HG03159 (cell line): ENCODE measurements at regions not wholly inside any gene's neighbourhood (a gene's known extent, or its start where the extent isn't known, plus 50 kb on each side); places are given as distances from the start of the nearest gene placed in this dataset.

Experiments
- ATAC-seq: cut with Tn5 transposase; IDR thresholded peaks from one replicate; pipeline ENCODE4 v1.9.1; 2021; ENCODE audit warnings: mild to moderate bottlenecking, moderate library complexity; ENCODE audit not compliant: unreplicated experiment

- ATAC-seq: no peak
Observed at GRCh38 chr16:86898386-86898785, 320.0 kb downstream of the FOXL1 start.

- no peak for ATAC-seq
Observed at GRCh38 chr16:86899151-86899550, 320.8 kb downstream of the FOXL1 start.

- no peak for ATAC-seq
Observed at GRCh38 chr16:86899757-86900156, 321.4 kb downstream of the FOXL1 start.

GRCh38 chr16:86901483-86901882 is 323.1 kb downstream of the FOXL1 start:
- ATAC-seq: no peak

- ATAC-seq: no peak
Observed at GRCh38 chr16:86902656-86903001, 324.3 kb downstream of the FOXL1 start.

- no peak for ATAC-seq
Observed at GRCh38 chr16:86903068-86903467, 324.7 kb downstream of the FOXL1 start.

GRCh38 chr16:86905302-86905701 is 327.0 kb downstream of the FOXL1 start:
- ATAC-seq: no peak

- no peak for ATAC-seq
Observed at GRCh38 chr16:86906623-86907022, 328.3 kb downstream of the FOXL1 start.

GRCh38 chr16:86909359-86910160 is 331.2 kb downstream of the FOXL1 start:
- no peak for ATAC-seq

- ATAC-seq: no peak
Observed at GRCh38 chr16:86910161-86910769, 331.9 kb downstream of the FOXL1 start.

GRCh38 chr16:86911437-86911958 is 333.1 kb downstream of the FOXL1 start:
- no peak for ATAC-seq

- ATAC-seq: no peak
Observed at GRCh38 chr16:86913886-86914285, 335.5 kb downstream of the FOXL1 start.

GRCh38 chr16:86914876-86915717 is 336.7 kb downstream of the FOXL1 start:
- no peak for ATAC-seq

GRCh38 chr16:86917471-86918365 is 339.4 kb downstream of the FOXL1 start:
- no peak for ATAC-seq

GRCh38 chr16:86918637-86919036 is 340.3 kb downstream of the FOXL1 start:
- ATAC-seq: no peak

GRCh38 chr16:86919078-86919477 is 340.7 kb downstream of the FOXL1 start:
- no peak for ATAC-seq

- ATAC-seq: no peak
Observed at GRCh38 chr16:86919578-86920305, 341.4 kb downstream of the FOXL1 start.

- ATAC-seq: no peak
Observed at GRCh38 chr16:86921289-86921688, 342.9 kb downstream of the FOXL1 start.

GRCh38 chr16:86922311-86922710 is 344.0 kb downstream of the FOXL1 start:
- ATAC-seq: no peak

- no peak for ATAC-seq
Observed at GRCh38 chr16:86923656-86924055, 345.3 kb downstream of the FOXL1 start.
